ENCODE measurements at regions not wholly inside any gene's neighbourhood (a gene's known extent, or its start where the extent isn't known, plus 50 kb on each side); places are given as distances from the start of the nearest gene placed in this dataset.

- DNase-seq = no peak
- intact Hi-C loops (cut with DNase I; ENCODE audit: low total_unique reads) = no loop called here
- no peaks in the 10 kb centered on the region for H3K4me1 ChIP-seq
- H3K4me3 ChIP-seq = no peak overlapping the region
- 80 to 95% methylated on average over 1 to 2 of the region's 2 CpGs for WGBS, 2 donors (ENCODE audit: low coverage in 1 of 2)
- H3K36me3 ChIP-seq = no peaks in the 10 kb centered on the region
- TF ChIP-seq EP300 (IDR thresholded peaks at IDR 0.05; ENCODE audit: low read depth) (no peak), POLR2A (IDR thresholded peaks at IDR 0.05) (no peak), CTCF (IDR thresholded peaks at IDR 0.05) (no peak), POLR2AphosphoS5 (IDR thresholded peaks at IDR 0.05) (no peak)
- H3K27me3 ChIP-seq = peaks cover 7% of the 10 kb centered on the region
- no peak overlapping the region for H3K27ac ChIP-seq
- in situ Hi-C loops (cut with MboI; ENCODE audit: low pct_ligation_motif_present in 1 of 4, low pct_unique_long_range_greater_than_20kb in 1 of 4, low sequenced_read_pairs in 3 of 4) = no loop called here
- H3K9me3 ChIP-seq = no peaks in the 10 kb centered on the region
These were observed 76.1 kb upstream of the UQCRFS1 start for GRCh38 chr19:29289020-29289419.

DNA sequence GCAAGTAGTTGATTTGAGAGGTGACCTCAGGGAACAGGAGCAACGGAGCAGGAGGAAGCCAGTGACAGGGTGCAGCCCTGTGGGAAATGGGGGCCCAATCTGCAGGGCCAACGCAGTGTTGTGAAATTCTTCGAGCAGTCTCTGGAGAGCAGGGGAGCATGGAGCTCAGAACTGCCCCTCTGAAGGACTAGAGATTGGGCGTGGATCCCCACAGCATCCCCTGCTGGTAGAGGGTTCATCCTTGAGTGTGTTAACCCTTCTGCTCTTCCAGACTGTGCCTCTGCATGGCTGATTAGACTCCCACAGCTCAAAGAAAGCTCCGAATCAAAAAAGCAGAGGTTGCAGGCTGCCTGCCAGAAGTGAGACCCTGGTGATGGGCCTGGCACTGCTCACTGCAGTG is 77.9 kb upstream of the UQCRFS1 start:
- no peak for DNase-seq
- Histone ChIP-seq H3K4me3 (no peak overlapping the region), H3K9me3 (no peaks in the 10 kb centered on the region), H3K27ac (no peak overlapping the region), H3K4me1 (no peaks in the 10 kb centered on the region), H3K36me3 (no peaks in the 10 kb centered on the region), H3K27me3 (no peaks in the 10 kb centered on the region)
- intact Hi-C loops (cut with DNase I; ENCODE audit: low total_unique reads) (no loop called here), in situ Hi-C loops (cut with MboI; ENCODE audit: low pct_ligation_motif_present in 1 of 4, low pct_unique_long_range_greater_than_20kb in 1 of 4, low sequenced_read_pairs in 3 of 4) (no loop called here)
- WGBS, 2 donors (ENCODE audit: low coverage in 1 of 2) = 50% methylated on average over 5 of the region's 5 CpGs; no CpG with 5 or more reads in 1 of the 2 donors
- TF ChIP-seq CTCF (IDR thresholded peaks at IDR 0.05) = no peak
- no peak for TF ChIP-seq POLR2AphosphoS5 (IDR thresholded peaks at IDR 0.05)
- no peak for TF ChIP-seq EP300 (IDR thresholded peaks at IDR 0.05; ENCODE audit: low read depth)
- no peak for TF ChIP-seq POLR2A (IDR thresholded peaks at IDR 0.05)

DNA sequence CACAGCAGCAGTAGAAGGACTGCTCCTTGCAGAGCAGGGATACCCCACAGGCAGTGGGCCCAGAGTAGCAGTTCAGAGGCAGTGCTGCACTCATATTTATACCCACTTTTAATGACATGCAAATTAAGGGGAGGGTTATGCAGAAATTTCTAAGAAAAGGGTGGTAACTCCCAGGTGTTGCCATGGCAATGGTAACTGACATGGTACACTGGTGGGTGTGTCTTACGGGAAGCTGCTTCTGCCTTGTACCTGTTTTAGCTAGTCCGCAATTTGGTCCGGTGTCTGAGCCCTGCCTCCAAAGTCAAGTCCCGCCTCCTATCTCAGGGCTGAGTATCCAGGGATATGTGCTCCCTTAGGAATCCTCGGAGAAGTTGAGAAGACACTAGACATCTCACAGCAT is 79.2 kb upstream of the UQCRFS1 start:
- Histone ChIP-seq H3K36me3 (no peaks in the 10 kb centered on the region), H3K4me1 (no peaks in the 10 kb centered on the region), H3K9me3 (no peaks in the 10 kb centered on the region), H3K27me3 (no peaks in the 10 kb centered on the region), H3K4me3 (no peak overlapping the region), H3K27ac (no peak overlapping the region)
- no peak for TF ChIP-seq POLR2AphosphoS5 (IDR thresholded peaks at IDR 0.05)
- no peak for TF ChIP-seq EP300 (IDR thresholded peaks at IDR 0.05; ENCODE audit: low read depth)
- no peak for TF ChIP-seq POLR2A (IDR thresholded peaks at IDR 0.05)
- no peak for TF ChIP-seq CTCF (IDR thresholded peaks at IDR 0.05)
- DNase-seq = no peak
- 85% methylated on average over 5 of the region's 5 CpGs; no CpG with 5 or more reads in 1 of the 2 donors for WGBS, 2 donors (ENCODE audit: low coverage in 1 of 2)
- intact Hi-C loops (cut with DNase I; ENCODE audit: low total_unique reads) = no loop called here
- in situ Hi-C loops (cut with MboI; ENCODE audit: low pct_ligation_motif_present in 1 of 4, low pct_unique_long_range_greater_than_20kb in 1 of 4, low sequenced_read_pairs in 3 of 4) = no loop called here

GRCh38 chr19:29292562-29292961 is 79.6 kb upstream of the UQCRFS1 start:
- TF ChIP-seq EP300 (IDR thresholded peaks at IDR 0.05; ENCODE audit: low read depth) (no peak), CTCF (IDR thresholded peaks at IDR 0.05) (no peak), POLR2A (IDR thresholded peaks at IDR 0.05) (no peak), POLR2AphosphoS5 (IDR thresholded peaks at IDR 0.05) (no peak)
- WGBS, 2 donors (ENCODE audit: low coverage in 1 of 2) = 81 to 93% methylated on average over 2 to 5 of the region's 5 CpGs
- H3K4me3 ChIP-seq = no peak overlapping the region
- in situ Hi-C loops (cut with MboI; ENCODE audit: low pct_ligation_motif_present in 1 of 4, low pct_unique_long_range_greater_than_20kb in 1 of 4, low sequenced_read_pairs in 3 of 4) (no loop called here), intact Hi-C loops (cut with DNase I; ENCODE audit: low total_unique reads) (no loop called here)
- no peaks in the 10 kb centered on the region for H3K36me3 ChIP-seq
- no peak overlapping the region for H3K27ac ChIP-seq
- H3K9me3 ChIP-seq = no peaks in the 10 kb centered on the region
- DNase-seq = no peak
- no peaks in the 10 kb centered on the region for H3K4me1 ChIP-seq
- H3K27me3 ChIP-seq = no peaks in the 10 kb centered on the region
